Natural killer cell (primary cell): ENCODE measurements at regions not wholly inside any gene's neighbourhood (a gene's known extent, or its start where the extent isn't known, plus 50 kb on each side); places are given as distances from the start of the nearest gene placed in this dataset.

Experiments
- ATAC-seq, 3 donors: fragments of 150-1000 bp in 2 of 3; fragments of 200-7000 bp in 1 of 3; cut with Tn5 transposase; 1 replicate in 1 of 3; 2 replicates in 2 of 3; pipeline ENCODE4 v1.10.0; 2021; ENCODE audit warnings: mild to moderate bottlenecking in 2 of 3, moderate library complexity in 2 of 3
- DNase-seq, 2 donors: peaks; one replicate each; pipeline versions ENCODE4 v3.0.0 to v3.0.0-alpha.2; 2013 to 2021; ENCODE audit warnings: mixed read lengths in 1 of 2
- H3K27ac ChIP-seq: one replicate; pipeline ENCODE4 v1.5.1; 2013; ENCODE audit warnings: mild to moderate bottlenecking, low read length
- H3K27me3 ChIP-seq: one replicate; pipeline ENCODE4 v1.6.1; 2013; ENCODE audit warnings: low read length; ENCODE audit not compliant: control insufficient read depth, insufficient read depth
- H3K36me3 ChIP-seq: one replicate; pipeline ENCODE4 v1.6.1; 2013; ENCODE audit warnings: low read length; ENCODE audit not compliant: control insufficient read depth, insufficient read depth
- H3K4me1 ChIP-seq: one replicate; pipeline ENCODE4 v1.6.1; 2013; ENCODE audit warnings: low read length; ENCODE audit not compliant: control insufficient read depth, insufficient read depth
- H3K4me3 ChIP-seq: one replicate; pipeline ENCODE4 v1.5.1; 2013; ENCODE audit warnings: low read length
- H3K9me3 ChIP-seq: one replicate; pipeline ENCODE4 v1.6.1; 2013; ENCODE audit warnings: low read length; ENCODE audit not compliant: control insufficient read depth, insufficient read depth
- H3K27ac Mint-ChIP-seq, 2 donors: one replicate each; pipeline ENCODE4 v1.8.0; 2022; ENCODE audit warnings: mild to moderate bottlenecking in 2 of 2, mixed read lengths in 2 of 2, moderate library complexity in 1 of 2
- H3K27me3 Mint-ChIP-seq, 2 donors: one replicate each; pipeline ENCODE4 v1.8.0; 2022; ENCODE audit warnings: low read depth in 2 of 2, mixed read lengths in 2 of 2
- H3K36me3 Mint-ChIP-seq: one replicate; pipeline ENCODE4 v1.8.0; 2022; ENCODE audit warnings: mixed read lengths
- H3K4me1 Mint-ChIP-seq, 2 donors: one replicate each; pipeline ENCODE4 v1.8.0; 2022; ENCODE audit warnings: mixed read lengths in 2 of 2
- H3K4me3 Mint-ChIP-seq: one replicate; pipeline ENCODE4 v1.8.0; 2022; ENCODE audit warnings: mild to moderate bottlenecking, moderate library complexity, mixed read lengths
- H3K9me3 Mint-ChIP-seq, 2 donors: one replicate each; pipeline ENCODE4 v1.8.0; 2022; ENCODE audit warnings: mixed read lengths in 2 of 2
- CTCF ChIP-seq: fragments of 200-600 bp; IDR thresholded peaks from one replicate; pipeline ENCODE4 v1.8.0; 2022; ENCODE audit warnings: antibody characterized with exemption
- WGBS: methylation state at CpG from one replicate; pipeline ENCODE4 v1.1.7; 2013; ENCODE audit warnings: missing lambda C conversion rate; ENCODE audit not compliant: insufficient coverage; 5-methylcytosine and 5-hydroxymethylcytosine counted together
- intact Hi-C: fragments of 100-400 bp; cut with micrococcal nuclease; formaldehyde crosslinking; loops from one replicate; pipeline ENCODE4 v1.14.2; 2022

- H3K36me3 Mint-ChIP-seq = peaks cover 18% of the 10 kb centered on the region
- WGBS = 98% methylated on average over 4 of the region's 4 CpGs
- no peak overlapping the region for H3K27ac Mint-ChIP-seq
- Histone ChIP-seq H3K27ac (no peak overlapping the region), H3K4me3 (no peak overlapping the region), H3K27me3 (no peaks in the 10 kb centered on the region), H3K9me3 (no peaks in the 10 kb centered on the region), H3K4me1 (peaks cover 9% of the 10 kb centered on the region), H3K36me3 (no peaks in the 10 kb centered on the region)
- peaks cover 3 to 7% of the 10 kb centered on the region in 2 donors for H3K9me3 Mint-ChIP-seq
- TF ChIP-seq CTCF = no peak
- ATAC-seq (no peak), DNase-seq (no peak)
- peaks cover 24% of the 10 kb centered on the region in 2 donors for H3K4me1 Mint-ChIP-seq
- no peak overlapping the region for H3K4me3 Mint-ChIP-seq
- H3K27me3 Mint-ChIP-seq = peaks cover 0 to 3% of the 10 kb centered on the region in 2 donors
- intact Hi-C loops = no loop called here
These were observed 182.1 kb upstream of the TET2 start for GRCh38 chr4:104964410-104965175.

- no peak overlapping the region for H3K4me3 ChIP-seq
- peak in 1 of 2 donors; percentile 55 for DNase-seq
These were observed 180.2 kb upstream of the TET2 start for GRCh38 chr4:104966349-104967033.

DNA sequence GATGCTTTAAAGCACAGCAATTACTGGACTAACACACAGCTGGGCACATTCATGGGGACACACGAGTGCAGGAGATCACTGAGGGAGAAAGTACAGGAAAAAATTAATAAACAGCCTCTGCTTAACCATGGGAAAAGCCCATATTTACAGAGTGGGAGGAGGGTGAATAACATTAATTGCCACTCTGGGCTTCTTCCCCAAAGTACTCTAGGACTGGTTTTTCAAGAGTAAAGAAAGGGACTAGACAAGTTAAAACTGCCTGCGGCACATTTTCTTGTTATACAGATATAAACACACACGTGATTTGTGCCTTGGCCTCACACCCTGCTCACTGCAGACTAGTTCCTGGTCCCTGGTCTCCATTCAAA, 179.7 kb upstream of the TET2 start:
- Mint-ChIP-seq H3K27ac (peak overlapping the region; percentile 81 to 91), H3K9me3 (no peaks in the 10 kb centered on the region), H3K36me3 (peaks cover 6% of the 10 kb centered on the region), H3K4me3 (peak overlapping the region; percentile 74), H3K4me1 (peaks cover 24% of the 10 kb centered on the region in 2 donors), H3K27me3 (peaks cover 0 to 3% of the 10 kb centered on the region in 2 donors)
- no peaks in the 10 kb centered on the region for H3K27me3 ChIP-seq
- no peaks in the 10 kb centered on the region for H3K9me3 ChIP-seq
- peaks cover 9% of the 10 kb centered on the region for H3K4me1 ChIP-seq
- DNase-seq = peak in 1 of 2 donors; percentile 5
- TF ChIP-seq CTCF = no peak
- peak; percentile 36 to 46 (median 40) for ATAC-seq
- 10% methylated on average over 2 of the region's 3 CpGs for WGBS
- intact Hi-C loops = loop anchor here (2.0 kb wide), 1 partner anchor 70 kb away; no protein-coding TSS in a partner anchor
- H3K4me3 ChIP-seq = no peak overlapping the region
- peak overlapping the region; percentile 67 for H3K27ac ChIP-seq
- no peaks in the 10 kb centered on the region for H3K36me3 ChIP-seq

More at GRCh38 chr4:104966349-104967033, 180.2 kb upstream of the TET2 start:
- Mint-ChIP-seq H3K36me3 (peaks cover 6% of the 10 kb centered on the region), H3K27me3 (peaks cover 0 to 3% of the 10 kb centered on the region in 2 donors), H3K4me1 (peaks cover 24% of the 10 kb centered on the region in 2 donors), H3K9me3 (no peaks in the 10 kb centered on the region), H3K27ac (peak overlapping the region; percentile 81 to 91), H3K4me3 (peak overlapping the region; percentile 74)
- H3K9me3 ChIP-seq = no peaks in the 10 kb centered on the region
- intact Hi-C loops = loop anchor here (2.0 kb wide), 1 partner anchor 70 kb away; no protein-coding TSS in a partner anchor
- H3K27me3 ChIP-seq = no peaks in the 10 kb centered on the region
- H3K36me3 ChIP-seq = no peaks in the 10 kb centered on the region
- H3K27ac ChIP-seq = peak overlapping the region; percentile 67
- no peak for TF ChIP-seq CTCF
- peak; percentile 92 to 98 (median 95) for ATAC-seq
- H3K4me1 ChIP-seq = peaks cover 9% of the 10 kb centered on the region
- WGBS = 0% methylated on average over 2 of the region's 3 CpGs
